Activated B cell treated with CpG ODN at 0.5 μM for 24 hours (primary cell): ENCODE measurements at regions not wholly inside any gene's neighbourhood (a gene's known extent, or its start where the extent isn't known, plus 50 kb on each side); places are given as distances from the start of the nearest gene placed in this dataset.
"Not testable (repeated sequence)": the region's sequence is repeated elsewhere in the genome, so short reads cannot be mapped to it uniquely, and the experiment has no call there.

Experiments
- ATAC-seq: fragments of 200-7000 bp; cut with Tn5 transposase; one replicate; pipeline ENCODE4 v1.10.0; 2021; ENCODE audit warnings: low read depth, mild to moderate bottlenecking, moderate library complexity
- CTCF ChIA-PET: fragments of 350-600 bp; sonication (Branson Sonifier 250); formaldehyde crosslinking; loops from one replicate; lab custom pipeline; 2021; ENCODE audit warnings: antibody characterized with exemption; lab: Charles Lee
- POLR2A ChIA-PET: fragments of 350-600 bp; sonication (Branson Sonifier 250); formaldehyde crosslinking; loops from one replicate; lab custom pipeline; 2021; ENCODE audit warnings: antibody characterized with exemption; lab: Charles Lee
- DNase-seq: peaks from one replicate; pipeline ENCODE4 v3.0.0; 2022
- H3K27ac Mint-ChIP-seq: one replicate; pipeline ENCODE4 v1.8.0; 2020; ENCODE audit warnings: mixed read lengths
- H3K27me3 Mint-ChIP-seq: one replicate; pipeline ENCODE4 v1.8.0; 2021; ENCODE audit warnings: mixed read lengths
- H3K36me3 Mint-ChIP-seq: one replicate; pipeline ENCODE4 v1.8.0; 2021; ENCODE audit warnings: low read depth, mixed read lengths
- H3K4me1 Mint-ChIP-seq: one replicate; pipeline ENCODE4 v1.8.0; 2021; ENCODE audit warnings: mixed read lengths
- H3K4me3 Mint-ChIP-seq: one replicate; pipeline ENCODE4 v1.8.0; 2020; ENCODE audit warnings: mild to moderate bottlenecking, mixed read lengths
- H3K9me3 Mint-ChIP-seq: one replicate; pipeline ENCODE4 v1.8.0; 2020; ENCODE audit warnings: mixed read lengths
- CTCF ChIP-seq: fragments of 200-600 bp; IDR thresholded peaks from one replicate; pipeline ENCODE4 v1.8.0; 2022; ENCODE audit warnings: antibody characterized with exemption, mild to moderate bottlenecking
- intact Hi-C: fragments of 100-400 bp; cut with micrococcal nuclease; formaldehyde crosslinking; loops from one replicate; pipeline ENCODE4 v1.15.1; 2024

- no peaks in the 10 kb centered on the region for H3K4me1 Mint-ChIP-seq
- TF ChIP-seq CTCF, result no peak
- H3K36me3 Mint-ChIP-seq, result no peaks in the 10 kb centered on the region
- H3K9me3 Mint-ChIP-seq, result no peaks in the 10 kb centered on the region
- ChIA-PET POLR2A (no interaction called here), CTCF (no interaction called here)
- no peaks in the 10 kb centered on the region for H3K27me3 Mint-ChIP-seq
- H3K27ac Mint-ChIP-seq, result no peak overlapping the region
- H3K4me3 Mint-ChIP-seq, result no peak overlapping the region
- ATAC-seq, result no peak
- no peak for DNase-seq
- intact Hi-C loops, result loop anchor here (10.0 kb wide), 1 partner anchor 715 kb away; no protein-coding TSS in a partner anchor
These were observed 635.8 kb downstream of the COL12A1 start for GRCh38 chr6:74570044-74570443.

- Mint-ChIP-seq H3K27ac (no peak overlapping the region), H3K4me3 (no peak overlapping the region), H3K4me1 (no peaks in the 10 kb centered on the region), H3K9me3 (no peaks in the 10 kb centered on the region), H3K36me3 (no peaks in the 10 kb centered on the region), H3K27me3 (no peaks in the 10 kb centered on the region)
- intact Hi-C loops, result no loop called here
- ATAC-seq (no peak), DNase-seq (no peak)
- TF ChIP-seq CTCF, result no peak
- CTCF ChIA-PET, result no interaction called here
- POLR2A ChIA-PET, result no interaction called here
These were observed 637.0 kb downstream of the COL12A1 start for GRCh38 chr6:74568861-74569260.

DNA sequence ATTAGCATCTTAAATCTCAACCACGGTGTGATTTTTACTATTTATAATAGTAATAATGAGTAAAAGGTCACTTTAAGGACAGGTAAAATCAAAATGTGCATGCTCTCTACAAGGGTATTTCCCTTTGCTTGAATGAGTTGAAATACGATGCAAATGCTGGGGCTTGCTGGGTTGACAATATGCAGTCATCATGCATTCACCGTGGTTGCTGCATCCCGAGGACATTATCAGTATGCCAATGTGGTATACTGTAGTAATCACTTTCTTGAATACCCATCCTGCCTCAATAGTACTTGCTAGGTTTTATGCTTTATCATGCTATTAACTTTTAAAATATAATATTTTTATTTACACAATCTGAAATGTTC is 637.9 kb downstream of the COL12A1 start:
- H3K27ac Mint-ChIP-seq, DNase-seq, POLR2A ChIA-PET, intact Hi-C loops, CTCF ChIA-PET, ATAC-seq, H3K4me3 Mint-ChIP-seq, H3K9me3 Mint-ChIP-seq, H3K27me3 Mint-ChIP-seq, H3K4me1 Mint-ChIP-seq, H3K36me3 Mint-ChIP-seq: not testable (repeated sequence)

- TF ChIP-seq CTCF, result no peak
These were observed 638.5 kb downstream of the COL12A1 start for GRCh38 chr6:74567281-74567922.

DNA sequence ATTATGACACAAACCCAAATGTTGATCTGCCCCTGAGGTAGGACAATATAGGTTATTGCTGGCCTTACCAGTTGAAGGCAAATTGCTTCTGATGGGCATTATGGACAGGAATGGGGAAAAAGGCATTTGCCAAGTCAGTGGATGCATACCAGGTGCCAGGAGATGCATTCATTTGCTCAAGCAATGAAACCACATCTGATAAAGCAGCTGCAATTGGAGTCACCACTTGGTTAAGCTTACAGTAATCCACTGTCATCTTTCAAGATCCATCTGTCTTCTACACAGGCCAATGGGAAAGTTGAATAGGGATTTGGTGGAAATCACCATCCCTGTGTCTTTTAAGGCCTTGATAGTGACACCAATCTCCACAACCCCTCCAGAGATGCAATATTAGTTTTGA is 648.6 kb downstream of the COL12A1 start:
- Mint-ChIP-seq H3K4me3 (no peak overlapping the region), H3K27ac (no peak overlapping the region), H3K27me3 (no peaks in the 10 kb centered on the region), H3K4me1 (no peaks in the 10 kb centered on the region), H3K9me3 (no peaks in the 10 kb centered on the region), H3K36me3 (no peaks in the 10 kb centered on the region)
- ChIA-PET CTCF (no interaction called here), POLR2A (no interaction called here)
- intact Hi-C loops, result no loop called here
- ATAC-seq (no peak), DNase-seq (no peak)
- TF ChIP-seq CTCF, result no peak

More at GRCh38 chr6:74567281-74567922, 638.5 kb downstream of the COL12A1 start:
- no peaks in the 10 kb centered on the region for H3K27me3 Mint-ChIP-seq
- no peaks in the 10 kb centered on the region for H3K9me3 Mint-ChIP-seq
- H3K4me1 Mint-ChIP-seq, result no peaks in the 10 kb centered on the region
- DNase-seq (no peak), ATAC-seq (no peak)
- intact Hi-C loops, result no loop called here
- ChIA-PET POLR2A (no interaction called here), CTCF (no interaction called here)
- H3K36me3 Mint-ChIP-seq, result no peaks in the 10 kb centered on the region
- H3K27ac Mint-ChIP-seq, result no peak overlapping the region
- H3K4me3 Mint-ChIP-seq, result no peak overlapping the region

GRCh38 chr6:74554041-74554440 is 651.8 kb downstream of the COL12A1 start:
- Mint-ChIP-seq H3K9me3 (no peaks in the 10 kb centered on the region), H3K4me3 (no peak overlapping the region), H3K27me3 (no peaks in the 10 kb centered on the region), H3K36me3 (no peaks in the 10 kb centered on the region), H3K27ac (no peak overlapping the region), H3K4me1 (no peaks in the 10 kb centered on the region)
- no peak for DNase-seq
- CTCF ChIA-PET, result no interaction called here
- no peak for ATAC-seq
- POLR2A ChIA-PET, result no interaction called here
- TF ChIP-seq CTCF, result no peak
- intact Hi-C loops, result no loop called here
